Thymus (tissue), 11 donors: ENCODE measurements at regions not wholly inside any gene's neighbourhood (a gene's known extent, or its start where the extent isn't known, plus 50 kb on each side); places are given as distances from the start of the nearest gene placed in this dataset.
"Not testable (repeated sequence)": the region's sequence is repeated elsewhere in the genome, so short reads cannot be mapped to it uniquely, and the experiment has no call there.

Experiments
- DNase-seq, 9 donors: peaks; one replicate each; pipeline ENCODE4 v3.0.0-alpha.2; 2013; ENCODE audit warnings: low spot score in 9 of 9, low read depth in 6 of 9, missing footprints in 1 of 9
- H3K27ac ChIP-seq, 2 donors: one replicate each; pipeline ENCODE4 v1.5.1; 2013; ENCODE audit warnings: control low read depth in 1 of 2, low read depth in 1 of 2, low read length in 1 of 2, mild to moderate bottlenecking in 1 of 2, moderate library complexity in 1 of 2
- H3K27me3 ChIP-seq, 2 donors: one replicate each; pipeline ENCODE4 v1.5.1; 2013; ENCODE audit warnings: low read length in 1 of 2; ENCODE audit not compliant: control insufficient read depth in 2 of 2, insufficient read depth in 1 of 2
- H3K36me3 ChIP-seq, 2 donors: one replicate each; pipeline ENCODE4 v1.5.1; 2013; ENCODE audit warnings: low read length in 1 of 2, mild to moderate bottlenecking in 1 of 2, moderate library complexity in 1 of 2; ENCODE audit not compliant: control insufficient read depth in 2 of 2, insufficient read depth in 2 of 2
- H3K4me1 ChIP-seq, 2 donors: one replicate each; pipeline ENCODE4 v1.5.1; 2013; ENCODE audit warnings: low read length in 2 of 2; ENCODE audit not compliant: control insufficient read depth in 2 of 2, insufficient read depth in 2 of 2
- H3K4me3 ChIP-seq, 2 donors: one replicate each; pipeline ENCODE4 v1.5.1; 2013; ENCODE audit warnings: low read length in 2 of 2, control low read depth in 1 of 2, mild to moderate bottlenecking in 1 of 2
- H3K9me3 ChIP-seq, 2 donors: one replicate each; pipeline ENCODE4 v1.5.1; 2013; ENCODE audit warnings: low read length in 1 of 2, mild to moderate bottlenecking in 1 of 2; ENCODE audit not compliant: control insufficient read depth in 2 of 2, insufficient read depth in 1 of 2
- WGBS: extraction: QIAGEN DNeasy Blood & Tissue Kit; methylation state at CpG from one replicate; pipeline ENCODE4 v1.1.7; 2013; 5-methylcytosine and 5-hydroxymethylcytosine counted together
- donor health status: healthy.

- H3K4me1 ChIP-seq, result no peaks in the 10 kb centered on the region
- WGBS, result 78% methylated on average over 5 of the region's 5 CpGs
- DNase-seq, result no peak
- no peaks in the 10 kb centered on the region for H3K27me3 ChIP-seq
- H3K4me3 ChIP-seq, result no peak overlapping the region
- H3K9me3 ChIP-seq, result peaks cover 0 to 6% of the 10 kb centered on the region in 2 donors
- no peak overlapping the region for H3K27ac ChIP-seq
- no peaks in the 10 kb centered on the region for H3K36me3 ChIP-seq
These were observed 90.1 kb upstream of the KCNJ18 start for GRCh38 chr17:21602176-21602575.

GRCh38 chr17:21603292-21603691 is 89.0 kb upstream of the KCNJ18 start:
- H3K4me3 ChIP-seq, H3K36me3 ChIP-seq, DNase-seq, H3K27me3 ChIP-seq, H3K9me3 ChIP-seq, H3K4me1 ChIP-seq, H3K27ac ChIP-seq: not testable (repeated sequence)
- 98% methylated on average over 1 of the region's 1 CpG for WGBS

GRCh38 chr17:21611443-21611842 is 80.9 kb upstream of the KCNJ18 start:
- not testable (repeated sequence) for H3K4me3 ChIP-seq, H3K4me1 ChIP-seq, H3K9me3 ChIP-seq, DNase-seq, H3K36me3 ChIP-seq, H3K27ac ChIP-seq, H3K27me3 ChIP-seq
- WGBS, result 96% methylated on average over 8 of the region's 8 CpGs

- not testable (repeated sequence) for H3K27ac ChIP-seq, H3K27me3 ChIP-seq, H3K9me3 ChIP-seq, H3K36me3 ChIP-seq, H3K4me1 ChIP-seq, DNase-seq, H3K4me3 ChIP-seq
- 86% methylated on average over 28 of the region's 28 CpGs for WGBS
These were observed 79.9 kb upstream of the KCNJ18 start for GRCh38 chr17:21612123-21613070.

- H3K9me3 ChIP-seq, result peaks cover 0 to 8% of the 10 kb centered on the region in 2 donors
- WGBS, result 91% methylated on average over 8 of the region's 8 CpGs
- no peak overlapping the region for H3K4me3 ChIP-seq
- no peaks in the 10 kb centered on the region for H3K36me3 ChIP-seq
- DNase-seq, result no peak
- H3K27ac ChIP-seq, result no peak overlapping the region
- H3K27me3 ChIP-seq, result no peaks in the 10 kb centered on the region
- no peaks in the 10 kb centered on the region for H3K4me1 ChIP-seq
These were observed 79.3 kb upstream of the KCNJ18 start for GRCh38 chr17:21613071-21613429.

GRCh38 chr17:21626987-21627386 is 65.3 kb upstream of the KCNJ18 start:
- not testable (repeated sequence) for H3K4me3 ChIP-seq, H3K36me3 ChIP-seq, H3K4me1 ChIP-seq, DNase-seq, H3K9me3 ChIP-seq, H3K27ac ChIP-seq, H3K27me3 ChIP-seq
- 89% methylated on average over 3 of the region's 3 CpGs for whole genome bisulfite sequencing
